Transverse colon (tissue), 3 donors: ENCODE measurements at regions not wholly inside any gene's neighbourhood (a gene's known extent, or its start where the extent isn't known, plus 50 kb on each side); places are given as distances from the start of the nearest gene placed in this dataset.

Source experiments
- CTCF ChIP-seq, 5 experiments: fragments of 200-600 bp in 3 of 5; fragments of 450-650 bp in 2 of 5; sonication (generic) in 3 of 5; IDR thresholded peaks; 1 replicate in 2 of 5; 2 replicates in 3 of 5; pipeline ENCODE4 v1.5.1; 2016 to 2017; ENCODE audit warnings: antibody characterized with exemption in 5 of 5, inconsistent platforms in 3 of 5, mild to moderate bottlenecking in 2 of 5, moderate library complexity in 1 of 5
- POLR2A ChIP-seq: fragments of 450-650 bp; IDR thresholded peaks from one replicate; pipeline ENCODE4 v1.6.1; 2016; ENCODE audit warnings: antibody characterized with exemption, mild to moderate bottlenecking, moderate library complexity

GRCh38 chr5:108546939-108547338 lies 165.0 kb upstream of the FBXL17 start:
- TF ChIP-seq CTCF (IDR thresholded peaks at IDR 0.05), result no peak
- TF ChIP-seq POLR2A, result no peak
